Activated CD8-positive, alpha-beta memory T cell treated with anti-CD3 and anti-CD28 coated beads, Interleukin-2, amount 10 ng/mL, durations not matched to agents 7 days and 5 days (primary cell): ENCODE measurements at regions not wholly inside any gene's neighbourhood (a gene's known extent, or its start where the extent isn't known, plus 50 kb on each side); places are given as distances from the start of the nearest gene placed in this dataset.

Source experiments
- ATAC-seq: fragments of 150-1000 bp; cut with Tn5 transposase; one replicate; pipeline ENCODE4 v1.10.0; 2021; ENCODE audit warnings: moderate library complexity
- CTCF ChIA-PET: fragments of 350-600 bp; sonication (Branson Sonifier 250); formaldehyde crosslinking; loops from one replicate; lab custom pipeline; 2021; ENCODE audit warnings: antibody characterized with exemption; lab: Charles Lee
- DNase-seq: peaks from one replicate; pipeline ENCODE4 v3.0.0-alpha.2; 2020
- H3K27ac Mint-ChIP-seq: one replicate; pipeline ENCODE4 v1.8.0; 2021; ENCODE audit warnings: mild to moderate bottlenecking, mixed read lengths
- H3K27me3 Mint-ChIP-seq: one replicate; pipeline ENCODE4 v1.8.0; 2021; ENCODE audit warnings: mixed read lengths
- H3K36me3 Mint-ChIP-seq: one replicate; pipeline ENCODE4 v1.8.0; 2021; ENCODE audit warnings: mild to moderate bottlenecking, mixed read lengths
- H3K4me1 Mint-ChIP-seq: one replicate; pipeline ENCODE4 v1.8.0; 2021; ENCODE audit warnings: mixed read lengths
- H3K4me3 Mint-ChIP-seq: one replicate; pipeline ENCODE4 v1.8.0; 2021; ENCODE audit warnings: mild to moderate bottlenecking, moderate library complexity, mixed read lengths
- H3K9me3 Mint-ChIP-seq: one replicate; pipeline ENCODE4 v1.8.0; 2022; ENCODE audit warnings: low read depth, mixed read lengths

- no peaks in the 10 kb centered on the region for H3K4me1 Mint-ChIP-seq
- H3K27ac Mint-ChIP-seq = no peak overlapping the region
- no peak overlapping the region for H3K4me3 Mint-ChIP-seq
- no peak for ATAC-seq
- CTCF ChIA-PET = no interaction called here
- no peak for DNase-seq
- H3K9me3 Mint-ChIP-seq = no peaks in the 10 kb centered on the region
- peaks cover 60% of the 10 kb centered on the region for H3K27me3 Mint-ChIP-seq
- no peaks in the 10 kb centered on the region for H3K36me3 Mint-ChIP-seq
These were observed 99.3 kb upstream of the ZBTB40 start for GRCh38 chr1:22352355-22352754.

GRCh38 chr1:22352896-22353295 is 98.8 kb upstream of the ZBTB40 start:
- CTCF ChIA-PET = no interaction called here
- Mint-ChIP-seq H3K9me3 (no peaks in the 10 kb centered on the region), H3K36me3 (no peaks in the 10 kb centered on the region), H3K4me1 (no peaks in the 10 kb centered on the region), H3K27ac (no peak overlapping the region), H3K4me3 (no peak overlapping the region), H3K27me3 (peaks cover 59% of the 10 kb centered on the region)
- ATAC-seq = no peak
- DNase-seq = no peak

DNA sequence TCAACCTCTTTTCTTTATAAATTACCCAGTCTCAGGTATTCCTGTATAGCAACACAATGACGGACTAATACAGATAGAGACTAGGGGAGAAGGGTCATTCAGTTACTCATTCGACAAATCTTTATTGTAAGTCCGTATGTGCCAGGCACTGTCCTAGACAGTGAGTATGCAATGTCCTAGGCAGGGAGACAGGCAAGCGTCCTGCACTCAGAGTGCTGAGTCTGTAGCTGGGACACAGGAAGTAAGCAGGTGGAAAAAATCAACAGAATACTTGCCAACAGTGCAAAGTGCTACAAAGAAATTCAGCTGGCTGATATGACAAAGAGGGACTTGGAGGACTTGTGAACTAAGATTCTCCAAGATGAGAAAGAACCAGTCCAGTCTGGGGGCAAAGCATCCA is 92.2 kb upstream of the ZBTB40 start:
- Mint-ChIP-seq H3K27me3 (peaks cover 39% of the 10 kb centered on the region), H3K27ac (no peak overlapping the region), H3K36me3 (no peaks in the 10 kb centered on the region), H3K4me3 (no peak overlapping the region), H3K4me1 (no peaks in the 10 kb centered on the region), H3K9me3 (no peaks in the 10 kb centered on the region)
- ATAC-seq (no peak), DNase-seq (no peak)
- CTCF ChIA-PET = no interaction called here

DNA sequence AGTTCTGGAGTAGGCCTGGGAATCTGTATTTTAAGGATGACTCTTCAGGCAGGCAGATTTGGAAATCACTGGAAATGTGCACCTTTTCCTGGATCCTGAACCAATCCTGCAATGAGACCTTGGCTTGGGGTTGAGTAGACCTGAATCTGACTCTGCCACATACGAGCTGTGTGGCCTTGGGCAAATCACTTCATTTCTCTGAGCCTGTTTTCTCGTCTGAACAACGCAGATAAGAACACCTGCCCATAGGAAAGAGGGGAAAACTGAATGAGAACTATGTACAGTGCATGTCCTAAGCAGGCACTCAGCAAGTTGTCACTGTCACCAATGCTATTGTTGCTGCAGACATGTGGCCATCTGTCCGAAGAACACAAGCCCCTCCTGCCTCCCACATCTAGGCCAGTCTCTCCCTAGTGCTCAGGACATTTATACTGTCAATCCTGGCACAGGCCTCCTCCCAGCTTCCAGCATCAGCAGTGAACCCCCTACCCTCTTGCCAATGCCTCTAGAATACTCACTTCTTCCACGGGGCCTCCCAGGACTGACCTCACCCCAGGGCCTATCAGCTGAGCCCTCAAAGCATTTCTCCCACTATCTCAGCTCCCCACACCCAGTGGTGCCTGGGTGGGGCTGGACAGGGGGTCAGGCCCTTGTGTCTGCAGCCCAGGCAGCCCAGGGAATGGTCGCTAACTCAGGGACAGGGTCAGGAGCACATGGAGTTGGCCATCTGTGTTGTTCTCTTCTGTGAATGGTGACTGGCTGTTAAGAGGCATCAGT is 88.8 kb upstream of the ZBTB40 start:
- CTCF ChIA-PET = no interaction called here
- Mint-ChIP-seq H3K27ac (no peak overlapping the region), H3K36me3 (no peaks in the 10 kb centered on the region), H3K9me3 (no peaks in the 10 kb centered on the region), H3K4me3 (no peak overlapping the region), H3K4me1 (no peaks in the 10 kb centered on the region), H3K27me3 (peaks cover 42% of the 10 kb centered on the region)
- DNase-seq (no peak), ATAC-seq (no peak)

DNA sequence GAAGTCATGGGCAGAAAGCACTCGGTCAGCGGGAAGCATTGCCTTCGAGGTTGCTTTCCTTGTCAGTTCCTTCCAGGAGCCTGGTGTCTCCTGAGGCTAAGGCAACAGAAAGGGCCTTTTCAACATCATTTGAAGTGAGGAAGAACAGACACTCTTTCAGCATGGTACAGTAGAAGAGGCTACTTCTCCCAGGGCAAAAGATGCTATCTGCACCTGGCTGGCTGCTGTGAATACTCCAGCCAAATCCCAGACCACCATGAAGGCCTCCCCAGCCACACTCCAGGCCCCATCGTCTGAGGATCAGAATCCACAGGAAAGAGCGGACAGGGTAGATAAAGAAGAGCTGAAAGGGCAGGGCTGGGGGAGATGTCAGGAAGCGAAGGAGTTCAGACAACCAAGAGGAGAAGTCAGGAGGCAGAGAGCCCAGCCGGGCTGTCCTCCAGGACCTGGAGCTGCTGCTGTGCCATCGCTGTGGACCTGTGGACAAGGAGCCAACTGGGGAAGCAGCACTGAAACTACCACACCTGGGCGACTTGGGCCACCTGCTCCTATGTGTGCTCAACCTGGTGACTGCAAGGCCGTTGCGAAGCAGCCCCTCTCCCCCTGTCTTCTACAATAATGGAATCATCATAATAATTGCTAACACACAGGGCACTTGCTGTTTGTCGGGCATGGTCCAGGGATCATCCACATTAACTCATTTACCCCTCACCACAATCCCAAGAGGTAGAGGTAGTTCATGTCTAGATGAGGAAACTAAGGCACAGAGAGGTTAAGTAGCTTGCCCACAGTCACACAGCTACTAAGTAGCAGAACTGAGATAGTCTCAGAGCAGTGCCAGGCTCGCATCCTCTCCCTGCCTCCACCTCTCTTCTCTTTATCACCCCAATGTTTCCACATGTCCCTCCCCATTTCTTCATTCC is 88.0 kb upstream of the ZBTB40 start:
- H3K4me3 Mint-ChIP-seq = no peak overlapping the region
- CTCF ChIA-PET = no interaction called here
- ATAC-seq (no peak), DNase-seq (no peak)
- H3K27me3 Mint-ChIP-seq = peaks cover 41% of the 10 kb centered on the region
- no peaks in the 10 kb centered on the region for H3K36me3 Mint-ChIP-seq
- H3K4me1 Mint-ChIP-seq = no peaks in the 10 kb centered on the region
- no peak overlapping the region for H3K27ac Mint-ChIP-seq
- no peaks in the 10 kb centered on the region for H3K9me3 Mint-ChIP-seq

- CTCF ChIA-PET = no interaction called here
- Mint-ChIP-seq H3K36me3 (no peaks in the 10 kb centered on the region), H3K4me3 (no peak overlapping the region), H3K27me3 (peaks cover 42% of the 10 kb centered on the region), H3K27ac (no peak overlapping the region), H3K4me1 (no peaks in the 10 kb centered on the region), H3K9me3 (no peaks in the 10 kb centered on the region)
- DNase-seq (no peak), ATAC-seq (no peak)
These were observed 87.4 kb upstream of the ZBTB40 start for GRCh38 chr1:22364326-22364650.

- Mint-ChIP-seq H3K36me3 (no peaks in the 10 kb centered on the region), H3K4me3 (no peak overlapping the region), H3K4me1 (no peaks in the 10 kb centered on the region), H3K9me3 (no peaks in the 10 kb centered on the region), H3K27ac (no peak overlapping the region), H3K27me3 (peaks cover 37% of the 10 kb centered on the region)
- CTCF ChIA-PET = no interaction called here
- DNase-seq (no peak), ATAC-seq (no peak)
These were observed 86.9 kb upstream of the ZBTB40 start for GRCh38 chr1:22364764-22365163.

GRCh38 chr1:22365331-22366295 is 86.0 kb upstream of the ZBTB40 start:
- Mint-ChIP-seq H3K9me3 (no peaks in the 10 kb centered on the region), H3K4me3 (no peak overlapping the region), H3K27me3 (peaks cover 31% of the 10 kb centered on the region), H3K27ac (no peak overlapping the region), H3K36me3 (no peaks in the 10 kb centered on the region), H3K4me1 (no peaks in the 10 kb centered on the region)
- ATAC-seq (no peak), DNase-seq (no peak)
- CTCF ChIA-PET = no interaction called here

DNA sequence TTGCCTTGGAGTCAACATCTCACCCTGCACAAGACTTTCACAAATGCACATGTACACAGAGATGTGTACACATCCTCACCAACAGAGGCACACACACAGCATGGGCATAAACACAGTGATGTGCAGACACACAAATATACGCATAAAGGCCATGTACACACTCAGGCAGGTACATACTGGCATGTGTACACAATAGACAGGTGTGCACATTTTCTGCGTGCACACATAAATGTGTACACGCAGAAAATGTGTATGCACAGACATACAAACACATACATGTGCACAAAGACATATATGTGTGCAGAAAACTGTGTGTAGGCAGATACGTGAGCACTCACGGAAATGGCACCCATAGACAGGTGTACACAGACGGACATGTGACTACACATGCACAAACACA is 85.3 kb upstream of the ZBTB40 start:
- no peaks in the 10 kb centered on the region for H3K36me3 Mint-ChIP-seq
- no peak overlapping the region for H3K4me3 Mint-ChIP-seq
- CTCF ChIA-PET = no interaction called here
- H3K27me3 Mint-ChIP-seq = peaks cover 30% of the 10 kb centered on the region
- no peaks in the 10 kb centered on the region for H3K4me1 Mint-ChIP-seq
- H3K9me3 Mint-ChIP-seq = no peaks in the 10 kb centered on the region
- H3K27ac Mint-ChIP-seq = no peak overlapping the region
- DNase-seq (no peak), ATAC-seq (no peak)

- DNase-seq (no peak), ATAC-seq (no peak)
- CTCF ChIA-PET = interaction anchor here (0.6 kb wide), 1 partner anchor 730 kb away, joined by 3 read pairs; no protein-coding TSS in a partner anchor
- Mint-ChIP-seq H3K4me3 (no peak overlapping the region), H3K4me1 (no peaks in the 10 kb centered on the region), H3K27me3 (peaks cover 23% of the 10 kb centered on the region), H3K36me3 (peaks cover 2% of the 10 kb centered on the region), H3K9me3 (no peaks in the 10 kb centered on the region), H3K27ac (no peak overlapping the region)
These were observed 83.5 kb upstream of the ZBTB40 start for GRCh38 chr1:22368125-22368524.

DNA sequence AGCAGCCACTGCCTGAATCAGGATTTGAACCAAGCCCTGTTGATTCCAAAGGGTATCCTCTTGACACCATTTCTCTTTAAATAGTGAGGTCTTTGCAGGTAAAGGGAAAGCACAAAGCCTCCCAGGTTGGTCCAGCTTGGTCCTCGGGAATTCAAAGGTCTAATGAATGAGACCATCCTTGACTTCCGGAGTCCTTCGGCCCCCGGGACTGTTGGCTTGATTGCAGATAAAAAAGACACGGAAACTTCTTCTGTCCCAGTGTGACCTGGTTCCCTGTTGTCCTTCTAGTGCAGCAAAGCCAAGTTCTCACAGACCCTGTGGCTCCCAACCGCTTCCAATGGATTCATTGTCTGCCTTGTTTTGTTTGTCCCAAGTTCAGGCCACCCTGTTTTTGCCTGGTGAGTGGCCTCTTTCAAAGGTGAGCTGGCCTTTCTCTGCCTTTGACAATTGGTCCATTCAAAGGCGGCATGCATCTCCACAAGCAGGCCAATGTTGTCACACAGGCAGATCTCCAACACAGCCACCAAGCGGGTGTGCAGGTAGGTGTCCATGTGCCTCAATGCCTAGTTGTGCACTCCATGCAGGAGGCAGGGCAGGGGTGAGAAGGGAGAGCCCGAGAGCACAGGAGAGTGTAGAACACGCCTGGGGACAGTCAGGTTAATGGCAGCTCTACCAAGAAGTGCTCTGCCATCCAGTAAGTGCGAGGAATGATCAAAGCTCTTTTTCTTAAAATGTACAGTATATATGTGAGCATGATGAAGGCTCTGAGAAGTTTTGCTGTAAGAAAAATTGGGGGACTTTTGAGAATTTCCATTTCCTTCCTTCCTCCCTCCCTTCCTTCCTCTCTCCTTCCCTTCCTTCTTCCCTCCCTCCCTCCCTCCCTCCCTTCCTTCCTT is 82.1 kb upstream of the ZBTB40 start:
- CTCF ChIA-PET = no interaction called here
- no peak for ATAC-seq

GRCh38 chr1:22370190-22370498 is 81.5 kb upstream of the ZBTB40 start:
- CTCF ChIA-PET = no interaction called here
- H3K4me3 Mint-ChIP-seq = no peak overlapping the region
- H3K27me3 Mint-ChIP-seq = peaks cover 21% of the 10 kb centered on the region
- H3K27ac Mint-ChIP-seq = no peak overlapping the region
- H3K9me3 Mint-ChIP-seq = no peaks in the 10 kb centered on the region
- H3K36me3 Mint-ChIP-seq = peaks cover 2% of the 10 kb centered on the region
- no peaks in the 10 kb centered on the region for H3K4me1 Mint-ChIP-seq
- ATAC-seq (no peak), DNase-seq (no peak)

More for the DNA sequence above, 82.1 kb upstream of the ZBTB40 start:
- no peaks in the 10 kb centered on the region for H3K4me1 Mint-ChIP-seq
- no peak for DNase-seq
- peaks cover 2% of the 10 kb centered on the region for H3K36me3 Mint-ChIP-seq
- H3K27ac Mint-ChIP-seq = no peak overlapping the region
- H3K9me3 Mint-ChIP-seq = no peaks in the 10 kb centered on the region
- peaks cover 21% of the 10 kb centered on the region for H3K27me3 Mint-ChIP-seq
- no peak overlapping the region for H3K4me3 Mint-ChIP-seq
